Testis (tissue), 2 donors: ENCODE measurements at regions not wholly inside any gene's neighbourhood (a gene's known extent, or its start where the extent isn't known, plus 50 kb on each side); places are given as distances from the start of the nearest gene placed in this dataset.

Experiments
- CTCF ChIP-seq, 3 experiments: fragments of 450-650 bp in 2 of 3; fragments of 200-600 bp in 1 of 3; sonication (generic) in 1 of 3; IDR thresholded peaks; one replicate each; pipeline ENCODE4 v1.5.1; 2016 to 2019; ENCODE audit warnings: antibody characterized with exemption in 3 of 3, mild to moderate bottlenecking in 2 of 3, moderate library complexity in 1 of 3
- POLR2A ChIP-seq: fragments of 450-650 bp; IDR thresholded peaks from one replicate; pipeline ENCODE4 v1.6.1; 2017; ENCODE audit warnings: antibody characterized with exemption, mild to moderate bottlenecking, moderate library complexity

- no peak for TF ChIP-seq POLR2A
- TF ChIP-seq CTCF (IDR thresholded peaks at IDR 0.05) = no peak
Measured at GRCh38 chr2:173716458-173717052, 248.6 kb downstream of the SP3 start.
